Left colon (tissue), 2 donors: ENCODE measurements at regions not wholly inside any gene's neighbourhood (a gene's known extent, or its start where the extent isn't known, plus 50 kb on each side); places are given as distances from the start of the nearest gene placed in this dataset.
A peak's percentile ranks its signal among the peaks of the same experiment; 100 is the strongest.

Experiments
- ATAC-seq: fragments of 200-7000 bp; cut with Tn5 transposase; one replicate; pipeline ENCODE4 v1.9.1; 2020; ENCODE audit warnings: mild to moderate bottlenecking, moderate library complexity
- DNase-seq, 2 donors: peaks; one replicate each; pipeline ENCODE4 v3.0.0-alpha.2; 2020
- intact Hi-C, 2 donors: fragments of 100-400 bp; cut with DNase I in 1 of 2; cut with micrococcal nuclease in 1 of 2; formaldehyde crosslinking; loops; one replicate each; pipeline versions ENCODE4 v1.11.2 to v1.14.0; 2022; cut with DNase I, micrococcal nuclease
- donor health status: DM: no; HTN: no; CAD: no.
- donor health status: DM: yes; HTN: yes; CAD: no.

DNA sequence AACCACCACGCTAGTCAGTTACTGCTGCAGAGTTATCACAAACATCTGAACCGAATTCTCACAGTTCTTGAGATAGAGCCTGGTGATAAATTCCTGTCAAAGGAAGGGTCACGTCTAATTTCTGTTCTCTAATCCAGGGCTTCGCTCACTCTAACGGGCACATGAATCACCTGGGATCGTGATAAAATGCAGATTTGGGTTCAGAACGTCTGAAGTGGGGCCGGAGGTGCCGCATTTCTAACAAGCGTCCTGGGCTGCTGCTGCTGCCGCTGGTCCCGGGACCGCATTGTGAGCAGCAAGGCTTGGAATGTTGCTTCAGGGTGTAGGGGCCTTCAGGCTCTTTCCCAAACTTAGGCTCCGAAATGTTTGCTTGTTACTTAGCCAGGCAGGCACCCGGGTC, 264.1 kb downstream of the CDC5L start:
- no peak for DNase-seq
- no peak for ATAC-seq
- intact Hi-C loops: loop anchor here in 1 of 2 donors (10.0 kb wide), 3 partner anchors 167 to 1273 kb away; no protein-coding TSS in a partner anchor

DNA sequence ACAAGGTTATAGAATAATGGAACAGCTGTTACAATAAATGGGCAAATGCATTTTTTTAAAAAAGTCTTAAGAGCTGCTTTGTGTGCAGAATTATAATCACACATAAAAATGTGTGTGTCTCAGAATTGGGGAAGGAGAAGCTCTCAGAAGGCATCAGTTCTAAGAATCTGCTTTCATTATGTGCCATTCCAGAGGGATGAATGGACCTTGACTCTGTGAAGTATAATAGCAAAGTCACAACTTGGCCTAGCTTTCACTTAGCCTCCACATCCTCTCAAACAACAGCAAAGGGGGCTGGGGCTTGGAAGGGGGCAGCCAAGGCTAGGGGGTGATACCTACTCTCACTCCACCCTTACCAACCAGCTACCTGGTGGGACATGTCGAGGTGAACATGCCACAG, 265.0 kb downstream of the CDC5L start:
- intact Hi-C loops: loop anchor here in 1 of 2 donors (10.0 kb wide), 3 partner anchors 168 to 1272 kb away; no protein-coding TSS in a partner anchor
- ATAC-seq: no peak
- DNase-seq: no peak

DNA sequence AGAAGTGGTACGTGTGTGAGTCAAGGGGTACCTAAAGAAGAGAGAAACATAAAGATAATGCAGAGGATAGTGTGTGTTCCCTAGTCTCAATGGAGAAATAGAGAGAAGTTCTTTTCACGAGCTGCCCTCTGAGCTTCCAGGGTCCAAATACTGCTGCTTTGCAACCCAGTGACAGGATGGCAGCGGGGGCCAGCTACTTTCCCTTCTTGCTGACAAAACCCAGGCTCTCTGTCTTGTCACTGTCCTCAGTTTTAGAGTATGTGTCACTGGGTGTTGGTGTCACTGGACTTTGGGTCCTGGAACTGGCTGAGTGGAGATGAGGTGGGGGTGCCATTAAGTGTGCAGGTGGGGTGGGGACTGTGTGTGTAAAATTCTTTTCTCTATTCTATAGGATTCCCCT, 265.6 kb downstream of the CDC5L start:
- intact Hi-C loops: loop anchor here in 1 of 2 donors (10.0 kb wide), 3 partner anchors 168 to 1272 kb away; no protein-coding TSS in a partner anchor
- ATAC-seq: no peak

DNA sequence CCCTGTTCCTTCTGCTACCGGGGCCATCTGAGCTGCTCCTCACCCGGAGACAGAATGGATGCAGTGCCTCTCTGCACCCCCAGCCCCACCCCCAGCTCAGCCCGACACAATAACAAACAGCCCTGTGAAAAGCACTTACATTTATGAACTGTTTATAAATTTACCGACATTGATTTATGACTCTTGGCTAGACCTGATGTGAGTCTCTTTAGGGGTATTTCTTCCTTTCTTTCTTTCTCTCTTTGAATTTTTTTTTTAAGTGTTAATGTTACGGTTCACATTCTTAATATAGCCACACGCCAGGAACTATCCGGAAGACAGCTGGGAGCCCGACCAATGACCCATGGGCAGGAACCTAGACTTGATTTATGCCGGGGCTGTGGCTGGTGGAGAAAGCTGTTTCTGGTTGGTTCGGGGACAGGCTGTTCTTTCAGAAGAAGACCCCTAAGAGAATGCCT, 266.3 kb downstream of the CDC5L start:
- DNase-seq (peak in 1 of 2 donors; percentile 16), ATAC-seq (no peak)
- intact Hi-C loops: loop anchor here in 1 of 2 donors (10.0 kb wide), 3 partner anchors 169 to 1271 kb away; no protein-coding TSS in a partner anchor

More for the DNA sequence above, 265.6 kb downstream of the CDC5L start:
- DNase-seq: no peak

DNA sequence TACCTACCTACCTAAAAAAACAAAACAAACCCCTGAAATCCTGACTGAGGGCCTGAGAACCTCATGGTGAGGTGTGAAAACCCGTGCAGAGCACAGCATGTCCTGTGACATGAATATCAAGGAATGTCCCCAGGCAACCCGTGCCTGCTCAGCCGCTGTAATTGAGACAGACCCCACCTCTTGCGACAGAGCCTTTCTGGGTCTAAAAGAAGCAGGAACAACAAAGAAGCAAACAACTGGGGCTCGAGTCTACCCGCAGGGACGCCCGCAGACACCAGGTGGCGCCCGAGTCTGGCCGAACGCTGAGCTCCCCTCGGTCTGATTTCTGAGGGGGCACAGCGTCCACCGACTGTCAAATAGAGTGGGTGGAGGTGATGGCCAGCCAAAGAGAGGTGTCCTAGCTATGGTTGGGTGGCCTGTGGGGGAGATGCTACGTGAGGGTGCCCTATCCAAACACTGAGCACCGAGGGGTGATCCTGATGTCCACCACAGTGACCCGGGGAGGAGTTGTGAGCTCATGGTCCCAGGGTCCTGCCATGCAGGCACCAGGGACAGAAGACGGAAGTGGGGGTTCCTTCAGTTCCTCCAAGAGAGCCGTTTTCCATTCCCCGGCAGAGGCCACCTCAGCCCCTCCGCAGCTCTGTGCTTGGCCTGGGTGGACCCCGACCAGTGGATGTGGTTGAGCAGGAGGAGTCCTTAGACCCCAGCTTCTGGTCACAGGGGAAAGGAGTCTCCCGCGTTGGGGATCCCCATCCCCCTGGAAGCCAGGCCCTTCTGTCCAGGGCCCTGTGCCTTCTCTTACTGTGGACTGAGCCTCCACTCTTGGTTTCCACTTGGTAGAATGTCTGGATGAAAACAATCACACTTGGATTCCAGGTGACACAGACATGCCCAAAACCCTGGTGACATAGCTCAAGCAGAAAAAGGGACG, 268.2 kb downstream of the CDC5L start:
- intact Hi-C loops: loop anchor here in 1 of 2 donors (5.0 to 10.0 kb wide), 4 partner anchors 171 to 1269 kb away; no protein-coding TSS in a partner anchor
- peak; percentile 57 to 75 for DNase-seq
- peak; percentile 65 for ATAC-seq

DNA sequence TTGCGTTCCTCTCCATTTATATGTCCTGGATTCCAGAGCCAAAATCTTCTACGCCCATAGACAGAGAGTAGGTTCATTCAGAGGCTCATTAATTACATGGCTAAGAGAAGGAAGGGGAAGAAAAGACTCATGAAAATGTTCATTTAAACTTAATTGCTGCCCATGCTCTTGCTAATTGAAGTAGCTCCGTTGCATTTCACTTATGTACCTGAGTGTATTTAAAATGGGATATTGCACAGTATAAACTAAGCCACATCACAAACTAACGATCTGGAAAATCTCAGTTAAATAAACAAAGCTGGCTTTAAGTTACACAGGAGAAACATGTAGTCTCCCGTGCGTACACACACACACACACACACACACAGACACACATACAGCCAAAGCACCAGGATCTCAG, 269.2 kb downstream of the CDC5L start:
- DNase-seq: no peak
- intact Hi-C loops: loop anchor here in 1 of 2 donors (5.0 to 10.0 kb wide), 4 partner anchors 172 to 1268 kb away; no protein-coding TSS in a partner anchor
- ATAC-seq: no peak

DNA sequence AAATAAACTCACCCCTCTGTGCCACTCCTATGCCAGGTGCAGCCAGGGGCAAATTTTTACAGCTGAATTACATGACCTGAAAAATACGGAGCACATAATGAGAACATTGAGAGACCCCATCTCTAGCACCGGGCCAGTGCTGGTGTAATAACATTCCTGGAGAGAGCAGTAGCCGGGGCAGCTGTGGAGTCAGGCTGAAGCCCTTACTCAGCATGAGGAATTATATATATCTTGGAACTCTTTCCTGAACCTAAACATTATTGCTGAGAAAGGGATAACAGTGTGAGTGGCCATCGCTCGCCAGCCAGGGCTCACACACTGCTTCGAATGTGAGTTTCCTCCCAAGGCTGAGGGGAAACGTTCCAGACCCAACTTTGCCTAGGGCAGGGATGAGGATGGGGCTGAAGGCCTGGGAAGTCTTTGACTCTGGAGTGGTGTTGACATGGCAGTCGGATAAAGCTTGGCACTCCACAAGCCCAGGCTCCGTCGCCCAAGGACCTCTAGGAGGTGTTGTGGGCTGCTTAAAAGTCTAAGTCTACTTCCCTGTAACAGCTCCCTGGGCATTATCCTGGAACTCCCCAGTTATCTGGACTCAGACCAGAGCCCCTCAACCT, 269.8 kb downstream of the CDC5L start:
- no peak for ATAC-seq
- intact Hi-C loops: loop anchor here in 1 of 2 donors (5.0 to 10.0 kb wide), 4 partner anchors 173 to 1267 kb away; no protein-coding TSS in a partner anchor
- no peak for DNase-seq

DNA sequence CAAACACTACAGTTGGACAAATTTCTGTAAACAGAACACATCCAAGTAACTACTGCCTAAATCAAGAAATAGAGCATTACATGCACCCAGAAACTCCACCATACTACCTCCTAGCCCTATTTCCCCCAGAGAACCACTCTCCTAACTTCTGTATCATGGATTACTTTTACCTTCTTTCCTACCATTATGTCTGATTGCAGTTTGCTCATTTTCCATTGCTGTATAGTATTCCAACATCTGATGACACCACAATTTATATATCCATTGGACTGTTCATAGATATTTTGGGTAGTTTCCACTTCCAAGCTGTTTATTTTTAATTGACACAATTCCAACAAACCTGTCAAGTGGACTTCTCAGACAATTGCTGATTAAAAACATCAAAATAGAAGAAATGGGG, 271.1 kb downstream of the CDC5L start:
- intact Hi-C loops: loop anchor here in 1 of 2 donors (5.0 to 10.0 kb wide), 4 partner anchors 174 to 1266 kb away; no protein-coding TSS in a partner anchor
- DNase-seq (no peak), ATAC-seq (no peak)

DNA sequence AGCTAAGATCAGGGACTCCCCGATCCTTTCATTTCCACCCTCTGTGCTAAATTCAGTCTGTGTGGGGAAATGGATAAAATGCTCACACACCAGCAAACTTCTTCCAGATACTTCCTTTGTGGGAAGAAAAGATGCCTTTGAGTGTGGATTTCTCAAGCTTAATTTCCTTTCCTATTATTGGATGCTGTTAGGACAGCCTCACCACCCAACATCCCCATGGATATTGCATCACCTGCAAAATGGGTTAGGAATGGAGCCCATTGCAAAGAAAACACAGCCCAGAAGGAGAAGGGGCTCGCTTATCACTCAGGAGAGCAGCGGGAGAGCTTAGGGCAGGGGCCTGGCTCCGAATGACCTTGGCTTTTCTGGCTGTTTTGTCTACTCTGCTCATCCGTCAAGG, 272.2 kb downstream of the CDC5L start:
- intact Hi-C loops: loop anchor here in 1 of 2 donors (5.0 to 10.0 kb wide), 4 partner anchors 175 to 1265 kb away; no protein-coding TSS in a partner anchor

DNA sequence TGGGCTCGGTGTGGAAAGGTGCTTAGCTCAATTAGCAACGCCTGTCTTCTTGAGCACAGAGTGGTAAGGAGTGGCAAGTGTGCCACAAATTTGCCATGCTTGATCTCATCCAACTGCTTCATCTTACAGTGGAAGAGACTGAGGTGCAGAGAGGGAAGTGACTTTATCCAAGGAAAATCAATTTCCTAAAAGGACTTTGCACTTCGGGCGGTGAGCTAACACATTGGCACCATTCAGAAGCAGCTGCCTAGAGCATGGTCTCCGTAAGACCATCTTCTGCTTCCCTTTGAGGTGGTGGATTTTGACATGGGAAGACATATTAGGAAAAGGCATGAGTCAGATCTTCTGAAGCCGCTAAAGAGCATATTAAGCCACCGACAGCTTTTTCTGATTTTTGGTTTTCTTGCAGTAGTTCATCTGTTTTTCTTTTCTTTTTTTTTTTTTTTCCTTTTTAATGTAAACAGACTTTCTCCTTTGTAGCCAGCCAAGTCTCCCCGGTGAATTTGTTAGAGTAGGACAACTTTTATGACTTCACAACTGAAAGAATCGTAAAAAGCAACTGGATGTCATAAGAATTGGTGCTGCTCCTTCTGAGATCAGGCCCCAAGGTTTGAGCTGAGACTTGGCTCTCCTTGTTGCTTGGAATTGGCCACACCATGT, 273.2 kb downstream of the CDC5L start:
- intact Hi-C loops: no loop called here
- DNase-seq (no peak), ATAC-seq (peak; percentile 71)

More for the DNA sequence above, 272.2 kb downstream of the CDC5L start:
- DNase-seq: no peak
- ATAC-seq: no peak

DNA sequence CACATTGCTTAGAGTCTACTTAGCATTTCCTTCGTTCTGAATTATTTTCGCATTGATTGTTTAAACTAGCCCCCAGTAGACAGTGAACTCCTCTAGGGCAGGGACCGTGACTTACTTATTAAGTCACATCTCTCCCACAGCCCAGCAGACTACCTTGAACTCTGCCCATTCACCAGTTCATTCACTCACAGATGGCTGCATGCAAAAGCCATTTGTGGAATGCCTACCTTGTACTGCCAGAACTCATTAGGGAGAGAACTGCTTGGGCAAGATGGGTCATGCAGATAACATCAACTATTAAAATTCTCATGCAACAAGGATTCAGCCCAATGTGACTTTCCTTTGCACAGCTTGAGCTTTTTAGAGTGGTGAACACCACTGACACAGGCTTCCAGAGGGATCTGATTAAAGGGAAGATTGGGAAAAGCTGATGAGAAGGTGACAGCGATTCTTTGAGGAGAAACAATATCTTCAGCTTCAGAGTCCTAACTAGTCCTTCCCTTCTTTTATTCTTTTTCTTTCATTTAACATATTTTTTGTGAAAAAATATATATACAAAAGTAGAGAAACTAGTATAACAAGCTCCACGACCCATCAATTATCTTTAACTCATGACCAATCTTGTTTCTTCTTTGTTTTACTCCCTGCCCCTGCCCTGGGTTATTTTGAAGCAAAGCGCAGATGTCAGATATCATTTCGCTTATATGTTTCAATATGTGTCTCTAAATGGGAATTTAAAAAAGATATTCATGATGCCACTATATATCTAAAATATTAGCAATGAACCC, 273.9 kb downstream of the CDC5L start:
- intact Hi-C loops: no loop called here
- DNase-seq (no peak), ATAC-seq (no peak)

DNA sequence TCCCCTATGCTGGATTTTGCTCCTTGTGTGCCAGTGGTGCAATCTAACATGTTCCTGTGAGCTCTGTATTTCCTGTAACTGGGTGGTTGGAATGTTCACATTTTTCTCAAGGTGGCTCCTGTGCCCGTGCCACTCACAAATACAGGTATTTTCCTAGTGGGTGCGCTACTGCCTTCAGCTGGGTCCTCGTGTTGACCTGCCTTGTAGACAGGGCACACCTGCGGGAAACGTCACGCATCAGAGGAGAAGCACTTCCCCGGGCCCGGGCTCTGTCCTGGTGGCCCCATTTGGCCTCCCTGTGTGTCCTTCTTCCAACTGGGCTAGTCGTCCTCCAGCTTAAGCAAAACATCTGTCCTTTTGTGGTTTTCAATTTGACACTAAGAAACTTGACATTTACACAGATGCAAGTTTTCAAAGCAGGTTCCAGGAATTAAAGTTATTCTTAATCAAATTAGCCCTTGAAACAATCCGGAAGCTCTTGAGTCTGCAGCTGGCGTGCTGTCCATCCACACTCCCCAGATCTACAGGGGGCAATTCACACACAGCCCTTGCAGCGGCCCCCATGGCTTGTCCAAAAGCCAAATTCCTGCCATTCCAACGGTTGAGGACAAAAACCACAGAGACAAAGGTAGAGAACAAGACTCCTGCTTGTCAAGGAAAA, 275.1 kb downstream of the CDC5L start:
- DNase-seq: peak in 1 of 2 donors; percentile 34

DNA sequence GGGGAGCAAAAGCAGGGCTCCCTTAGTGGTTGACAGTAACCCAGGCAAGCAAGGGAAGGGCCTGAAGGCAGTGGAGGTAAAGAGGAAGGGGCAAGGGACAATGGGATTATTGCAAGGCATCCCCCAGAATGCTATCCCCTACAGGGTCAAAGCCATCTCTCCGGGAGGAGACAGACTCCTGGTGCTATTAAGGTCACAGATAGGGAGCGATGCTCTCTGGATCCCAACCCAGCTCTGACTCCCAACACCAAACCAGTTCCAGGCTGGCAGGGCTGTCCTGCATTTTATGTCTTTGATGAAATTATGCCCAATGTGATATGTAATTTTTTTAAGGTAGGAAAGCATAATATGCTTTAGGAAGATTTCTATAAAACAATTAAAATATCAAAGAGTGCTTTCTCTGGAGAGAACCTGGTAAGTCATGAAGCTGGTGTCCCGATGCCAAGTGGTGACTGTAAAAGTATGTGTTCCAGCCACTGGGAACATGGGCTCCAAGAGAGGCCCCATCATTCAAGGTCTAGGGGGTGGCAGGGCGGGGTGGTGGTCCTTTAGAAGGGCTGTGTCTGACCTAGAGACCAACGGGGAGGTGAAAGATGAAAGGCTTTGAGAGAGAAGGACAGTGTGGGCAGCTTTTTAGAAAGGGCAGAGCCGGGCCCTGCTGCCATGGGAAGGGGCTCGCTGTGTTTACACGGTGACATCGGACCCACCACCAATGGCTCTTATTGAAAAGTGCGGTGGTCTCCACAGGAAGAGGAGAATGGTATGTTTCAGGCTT, 276.5 kb downstream of the CDC5L start:
- intact Hi-C loops: no loop called here
- ATAC-seq: no peak
- DNase-seq: no peak

More for the DNA sequence above, 275.1 kb downstream of the CDC5L start:
- ATAC-seq: no peak
- intact Hi-C loops: no loop called here

DNA sequence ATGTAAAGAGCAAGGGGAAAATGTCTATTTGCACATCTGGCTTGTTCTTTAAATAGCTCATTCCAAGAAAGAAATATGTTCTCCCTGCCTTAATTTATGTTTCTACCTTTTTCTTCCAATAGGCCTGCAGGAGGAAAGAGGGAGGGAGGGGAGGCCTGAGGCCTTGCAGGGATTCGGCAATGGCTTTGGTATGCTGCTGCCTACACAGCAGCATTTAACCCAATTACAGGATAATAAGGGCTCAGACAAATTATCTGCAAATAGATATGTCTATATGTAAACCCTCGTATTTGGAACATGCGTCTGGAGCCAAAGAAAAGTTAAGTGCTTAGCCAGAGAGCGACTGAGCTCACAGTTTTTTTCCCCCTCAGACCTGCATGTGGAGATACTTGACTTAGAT, 277.2 kb downstream of the CDC5L start:
- DNase-seq (no peak), ATAC-seq (no peak)
- intact Hi-C loops: no loop called here

DNA sequence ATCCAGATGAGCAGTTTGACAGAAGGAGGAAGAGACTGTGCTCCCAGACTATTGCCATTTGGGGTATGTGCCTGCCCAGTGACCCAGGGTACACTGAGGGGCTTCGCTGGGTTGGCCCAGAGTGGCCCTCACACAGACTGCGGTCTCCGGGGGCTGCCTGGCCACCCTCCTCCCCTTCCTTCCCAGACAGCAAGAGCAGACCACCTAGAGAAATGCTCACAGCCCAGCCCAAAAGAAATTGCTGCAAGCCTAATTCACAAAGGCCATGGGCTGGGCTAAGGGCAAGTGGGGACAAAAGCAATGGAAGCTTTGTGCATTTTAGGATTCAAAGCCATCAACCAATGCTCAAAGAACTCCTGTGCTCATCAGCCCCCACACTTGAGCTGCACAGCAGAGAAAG, 277.6 kb downstream of the CDC5L start:
- DNase-seq: no peak
- ATAC-seq: no peak
- intact Hi-C loops: no loop called here

DNA sequence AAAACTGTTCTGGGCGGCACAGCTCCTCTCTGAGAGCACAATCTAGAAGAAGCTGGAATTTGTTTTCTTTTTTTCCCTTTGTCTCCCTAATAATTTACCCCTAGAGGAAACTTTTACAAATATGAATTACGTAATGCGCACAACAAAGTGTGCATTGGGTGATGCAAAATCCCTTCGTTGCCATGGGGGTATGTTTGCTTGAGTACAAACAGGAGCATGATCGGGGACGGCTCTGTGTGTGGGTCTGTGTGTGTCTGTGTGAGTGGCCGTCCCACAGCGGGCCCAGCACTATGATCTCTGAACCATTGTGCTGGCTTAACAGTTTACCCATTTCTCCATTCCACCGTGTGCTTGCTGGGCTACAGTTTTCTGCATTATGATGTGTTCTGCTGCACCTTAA, 278.2 kb downstream of the CDC5L start:
- DNase-seq: no peak

DNA sequence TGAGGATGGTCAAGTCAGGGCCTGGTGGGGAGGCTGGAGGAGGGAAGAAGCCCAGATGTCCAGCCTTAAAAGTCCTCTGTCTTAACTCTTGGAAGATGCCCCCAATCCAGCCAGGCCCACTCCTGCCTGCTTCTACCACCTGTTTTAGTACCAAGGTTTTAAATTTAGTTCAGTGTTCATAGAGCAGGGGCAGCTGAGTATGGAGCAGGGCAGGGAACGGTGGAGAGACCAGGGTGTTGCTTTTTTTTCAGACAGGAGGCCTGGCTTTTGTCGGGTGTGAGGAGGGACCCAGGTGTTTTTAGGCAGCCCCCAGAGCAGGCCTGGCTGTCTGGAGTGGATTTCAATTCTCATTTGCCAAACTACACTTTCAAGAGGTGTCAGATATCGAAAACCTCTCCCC, 278.8 kb downstream of the CDC5L start:
- intact Hi-C loops: no loop called here
- no peak for ATAC-seq
- DNase-seq: no peak

More for the DNA sequence above, 278.2 kb downstream of the CDC5L start:
- intact Hi-C loops: no loop called here
- no peak for ATAC-seq
